Stomach (tissue), 4 donors: ENCODE measurements at regions not wholly inside any gene's neighbourhood (a gene's known extent, or its start where the extent isn't known, plus 50 kb on each side); places are given as distances from the start of the nearest gene placed in this dataset.

ENCODE experiments used
- EP300 ChIP-seq: sonication (generic); formaldehyde crosslinking; IDR thresholded peaks from one replicate; pipeline ENCODE4 v1.6.1; 2017; ENCODE audit warnings: antibody characterized with exemption
- POLR2A ChIP-seq, 4 donors: fragments of 450-650 bp; IDR thresholded peaks; one replicate each; pipeline ENCODE4 v1.6.1; 2016; ENCODE audit warnings: antibody characterized with exemption in 4 of 4, control low read depth in 2 of 4, mild to moderate bottlenecking in 1 of 4, moderate library complexity in 1 of 4
- POLR2AphosphoS5 ChIP-seq, 3 donors: sonication (generic); formaldehyde crosslinking; IDR thresholded peaks; one replicate each; pipeline ENCODE4 v1.6.1; 2016; ENCODE audit warnings: antibody characterized with exemption in 3 of 3
- TF ChIP-seq, protein P1 (sequence below), 7 experiments: fragments of 450-650 bp in 4 of 7; fragments of 200-600 bp in 3 of 7; sonication (generic) in 3 of 7; IDR thresholded peaks; one replicate each; pipeline ENCODE4 v1.5.1; 2016 to 2019; ENCODE audit warnings: antibody characterized with exemption in 7 of 7, control low read depth in 2 of 7, mild to moderate bottlenecking in 1 of 7

DNA sequence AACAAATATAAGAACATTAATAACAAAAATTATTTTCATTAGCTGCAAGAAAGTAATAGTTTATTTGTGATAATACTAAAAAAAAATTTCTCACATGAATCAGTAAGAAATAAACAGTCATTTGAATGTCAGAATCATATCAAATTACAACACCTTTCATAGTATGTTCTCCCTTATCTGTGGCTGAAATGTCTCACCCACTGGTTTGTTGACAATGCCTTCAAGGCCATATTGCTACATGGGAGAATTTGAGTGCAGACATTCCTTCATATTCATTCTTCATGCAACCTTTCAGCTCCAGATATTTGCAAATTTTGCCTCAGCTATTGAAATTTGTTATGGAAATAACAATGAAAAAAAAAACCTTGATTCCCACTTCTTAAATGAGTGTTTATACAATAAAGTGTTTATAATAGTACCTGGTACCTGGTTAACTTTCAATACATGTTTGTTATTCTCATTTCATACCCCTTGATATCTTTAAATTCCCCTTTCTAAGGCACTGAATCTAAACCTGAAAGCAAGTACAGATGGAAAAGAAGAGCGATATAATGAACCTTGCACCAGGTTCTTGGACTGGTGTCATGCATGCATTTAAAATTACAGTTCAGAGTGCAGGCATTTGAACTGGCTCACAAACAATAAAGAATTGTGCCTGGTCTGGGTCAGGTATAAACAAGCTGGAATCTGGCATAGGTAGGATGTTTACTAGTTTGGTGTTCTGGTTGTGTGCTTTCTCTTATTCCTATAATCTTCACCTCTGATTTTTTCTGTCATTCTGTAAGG, 242.2 kb upstream of the ADGRL2 start:
- TF ChIP-seq, protein P1, sequence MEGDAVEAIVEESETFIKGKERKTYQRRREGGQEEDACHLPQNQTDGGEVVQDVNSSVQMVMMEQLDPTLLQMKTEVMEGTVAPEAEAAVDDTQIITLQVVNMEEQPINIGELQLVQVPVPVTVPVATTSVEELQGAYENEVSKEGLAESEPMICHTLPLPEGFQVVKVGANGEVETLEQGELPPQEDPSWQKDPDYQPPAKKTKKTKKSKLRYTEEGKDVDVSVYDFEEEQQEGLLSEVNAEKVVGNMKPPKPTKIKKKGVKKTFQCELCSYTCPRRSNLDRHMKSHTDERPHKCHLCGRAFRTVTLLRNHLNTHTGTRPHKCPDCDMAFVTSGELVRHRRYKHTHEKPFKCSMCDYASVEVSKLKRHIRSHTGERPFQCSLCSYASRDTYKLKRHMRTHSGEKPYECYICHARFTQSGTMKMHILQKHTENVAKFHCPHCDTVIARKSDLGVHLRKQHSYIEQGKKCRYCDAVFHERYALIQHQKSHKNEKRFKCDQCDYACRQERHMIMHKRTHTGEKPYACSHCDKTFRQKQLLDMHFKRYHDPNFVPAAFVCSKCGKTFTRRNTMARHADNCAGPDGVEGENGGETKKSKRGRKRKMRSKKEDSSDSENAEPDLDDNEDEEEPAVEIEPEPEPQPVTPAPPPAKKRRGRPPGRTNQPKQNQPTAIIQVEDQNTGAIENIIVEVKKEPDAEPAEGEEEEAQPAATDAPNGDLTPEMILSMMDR (IDR thresholded peaks at IDR 0.05), result no peak
- TF ChIP-seq POLR2A (IDR thresholded peaks at IDR 0.05) (no peak), POLR2AphosphoS5 (IDR thresholded peaks at IDR 0.05) (peak in 1 of 3 donors; percentile 16), EP300 (no peak)
